ENCODE measurements at regions not wholly inside any gene's neighbourhood (a gene's known extent, or its start where the extent isn't known, plus 50 kb on each side); places are given as distances from the start of the nearest gene placed in this dataset.
"Not testable (repeated sequence)": the region's sequence is repeated elsewhere in the genome, so short reads cannot be mapped to it uniquely, and the experiment has no call there.

DNA sequence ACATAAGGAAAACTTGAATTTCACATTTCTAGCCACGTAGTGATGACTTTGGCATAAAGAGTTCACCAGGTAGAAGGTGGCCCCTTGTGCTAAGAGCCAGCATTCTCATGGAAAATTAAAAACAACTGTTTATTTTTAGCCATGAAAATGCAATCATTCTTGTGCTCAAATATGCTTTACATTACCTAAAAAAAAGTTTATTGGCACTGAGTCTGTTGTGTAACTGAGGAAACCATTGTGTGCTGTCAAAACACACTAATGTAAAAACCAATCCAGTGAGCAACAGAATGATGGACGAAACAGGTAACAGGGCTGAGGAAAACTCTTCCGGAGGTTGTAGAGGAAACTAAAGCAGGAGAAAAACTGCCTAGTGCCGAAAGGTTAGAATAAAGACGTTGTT, 287.0 kb upstream of the TMC3 start:
- H3K27me3 ChIP-seq (ENCODE audit: control insufficient read depth, insufficient read depth, low read length) = no peaks in the 10 kb centered on the region

GRCh38 chr15:81653259-81653658, 279.2 kb upstream of the TMC3 start:
- no peaks in the 10 kb centered on the region for H3K36me3 ChIP-seq (ENCODE audit: control insufficient read depth, insufficient read depth, low read length)
- FAIRE-seq (no peak), DNase-seq (ENCODE audit: low read depth) (no peak)
- H3K4me3 ChIP-seq (ENCODE audit: low read depth, low read length) = no peak overlapping the region
- H3K27me3 ChIP-seq (ENCODE audit: control insufficient read depth, insufficient read depth, low read length) = no peaks in the 10 kb centered on the region
- no peak for TF ChIP-seq CTCF (IDR thresholded peaks at IDR 0.05; ENCODE audit: insufficient read depth, low read length, severe bottlenecking)

More for the DNA sequence above, 287.0 kb upstream of the TMC3 start:
- no peak overlapping the region for H3K4me3 ChIP-seq (ENCODE audit: low read depth, low read length)
- FAIRE-seq = no peak
- no peak for DNase-seq (ENCODE audit: low read depth)
- TF ChIP-seq CTCF (IDR thresholded peaks at IDR 0.05; ENCODE audit: insufficient read depth, low read length, severe bottlenecking) = no peak
- no peaks in the 10 kb centered on the region for H3K36me3 ChIP-seq (ENCODE audit: control insufficient read depth, insufficient read depth, low read length)

GRCh38 chr15:81645470-81645869, 271.5 kb upstream of the TMC3 start:
- Histone ChIP-seq H3K27me3 (ENCODE audit: control insufficient read depth, insufficient read depth, low read length) (no peaks in the 10 kb centered on the region), H3K4me3 (ENCODE audit: low read depth, low read length) (no peak overlapping the region), H3K36me3 (ENCODE audit: control insufficient read depth, insufficient read depth, low read length) (no peaks in the 10 kb centered on the region)
- TF ChIP-seq CTCF (IDR thresholded peaks at IDR 0.05; ENCODE audit: insufficient read depth, low read length, severe bottlenecking) = no peak
- peak; percentile 28 for FAIRE-seq
- DNase-seq (ENCODE audit: low read depth) = no peak

DNA sequence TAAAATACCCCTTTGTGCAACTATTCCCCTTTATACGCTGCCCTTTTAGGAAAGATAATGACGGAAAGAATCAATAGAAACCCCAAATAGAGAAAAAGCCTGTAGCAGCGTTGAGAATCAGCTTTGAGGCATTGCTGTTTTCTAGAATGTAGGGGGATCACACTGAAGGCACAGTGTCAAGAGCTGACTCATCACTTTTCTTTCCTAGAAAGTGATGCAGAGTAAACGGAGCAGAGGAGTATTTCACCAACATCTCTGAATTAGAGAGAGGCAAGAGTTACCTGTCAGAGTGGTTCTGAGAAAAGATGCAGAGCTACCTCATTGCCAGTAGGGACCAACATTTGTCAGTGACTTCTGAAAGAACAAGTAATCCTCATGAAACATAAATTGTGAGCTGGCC, 269.8 kb upstream of the TMC3 start:
- no peaks in the 10 kb centered on the region for H3K27me3 ChIP-seq (ENCODE audit: control insufficient read depth, insufficient read depth, low read length)
- no peak for DNase-seq (ENCODE audit: low read depth)
- no peaks in the 10 kb centered on the region for H3K36me3 ChIP-seq (ENCODE audit: control insufficient read depth, insufficient read depth, low read length)
- no peak for TF ChIP-seq CTCF (IDR thresholded peaks at IDR 0.05; ENCODE audit: insufficient read depth, low read length, severe bottlenecking)
- no peak overlapping the region for H3K4me3 ChIP-seq (ENCODE audit: low read depth, low read length)
- FAIRE-seq = no peak

GRCh38 chr15:81642451-81642990, 268.5 kb upstream of the TMC3 start:
- DNase-seq (ENCODE audit: low read depth) (no peak), FAIRE-seq (no peak)
- Histone ChIP-seq H3K27me3 (ENCODE audit: control insufficient read depth, insufficient read depth, low read length) (no peaks in the 10 kb centered on the region), H3K4me3 (ENCODE audit: low read depth, low read length) (no peak overlapping the region), H3K36me3 (ENCODE audit: control insufficient read depth, insufficient read depth, low read length) (no peaks in the 10 kb centered on the region)
- no peak for TF ChIP-seq CTCF (IDR thresholded peaks at IDR 0.05; ENCODE audit: insufficient read depth, low read length, severe bottlenecking)

GRCh38 chr15:81636064-81636463, 262.1 kb upstream of the TMC3 start:
- FAIRE-seq = not testable (repeated sequence)

More at GRCh38 chr15:81636064-81636463, 262.1 kb upstream of the TMC3 start:
- not testable (repeated sequence) for H3K4me3 ChIP-seq (ENCODE audit: low read depth, low read length); H3K27me3 ChIP-seq (ENCODE audit: control insufficient read depth, insufficient read depth, low read length); DNase-seq (ENCODE audit: low read depth); H3K36me3 ChIP-seq (ENCODE audit: control insufficient read depth, insufficient read depth, low read length)

Data from bronchial epithelial cell (primary cell).